Kidney (tissue), 13 donors: ENCODE measurements at regions not wholly inside any gene's neighbourhood (a gene's known extent, or its start where the extent isn't known, plus 50 kb on each side); places are given as distances from the start of the nearest gene placed in this dataset.

ENCODE experiments used
- DNase-seq, 5 donors: peaks; one replicate each; pipeline ENCODE4 v3.0.0-alpha.2; 2013 to 2020
- FAIRE-seq: peaks from 2 replicates; lab custom pipeline; 2012; peaks lifted over from hg19 to GRCh38; lab: Jason Lieb, UNC
- H3K27ac ChIP-seq, 2 donors: one replicate each; pipeline ENCODE4 v1.7.0; 2013; ENCODE audit warnings: low read depth in 2 of 2, low read length in 2 of 2, inconsistent platforms in 1 of 2
- H3K27me3 ChIP-seq: one replicate; pipeline ENCODE4 v1.7.1; 2013; ENCODE audit warnings: low read length, inconsistent platforms; ENCODE audit not compliant: control insufficient read depth, insufficient read depth
- H3K36me3 ChIP-seq, 3 donors: one replicate each; pipeline versions ENCODE4 v1.7.0 to v1.7.1; 2013; ENCODE audit warnings: low read length in 3 of 3, control low read depth in 1 of 3, inconsistent platforms in 1 of 3; ENCODE audit not compliant: insufficient read depth in 3 of 3, control insufficient read depth in 2 of 3
- H3K4me1 ChIP-seq, 3 donors: one replicate each; pipeline versions ENCODE4 v1.7.0 to v1.7.1; 2013; ENCODE audit warnings: low read length in 3 of 3, inconsistent platforms in 1 of 3, low read depth in 1 of 3; ENCODE audit not compliant: control insufficient read depth in 2 of 3, insufficient read depth in 2 of 3
- H3K4me3 ChIP-seq, 3 donors: one replicate each; pipeline versions ENCODE4 v1.7.0 to v1.8.1; 2013; ENCODE audit warnings: low read length in 3 of 3, control low read depth in 1 of 3, inconsistent platforms in 1 of 3
- H3K9ac ChIP-seq, 3 donors: one replicate each; pipeline versions ENCODE4 v1.7.0 to v1.7.1; 2013; ENCODE audit warnings: low read length in 3 of 3, control low read depth in 1 of 3, inconsistent platforms in 1 of 3
- H3K9me3 ChIP-seq, 3 donors: one replicate each; pipeline versions ENCODE4 v1.7.0 to v1.7.1; 2013; ENCODE audit warnings: low read length in 3 of 3, control low read depth in 1 of 3, inconsistent platforms in 1 of 3; ENCODE audit not compliant: control insufficient read depth in 2 of 3, insufficient read depth in 1 of 3
- CTCF ChIP-seq: IDR thresholded peaks from 3 replicates; pipeline ENCODE4 v1.5.1; 2012; ENCODE audit warnings: mild to moderate bottlenecking, moderate library complexity, borderline replicate concordance; ENCODE audit not compliant: insufficient read depth; ENCODE audit errors: extremely low read depth
- intact Hi-C: fragments of 100-400 bp; cut with DNase I; formaldehyde crosslinking; loops from one replicate; pipeline ENCODE4 v1.11.1; 2022
- donor health status: control.
- donor health status: control.
- donor health status: control.
- donor health status: control.
- donor health status: control.
- donor health status: DM: yes; HTN: yes; CAD: no.
- donor health status: Normal renal cell carcinoma (clear cell type).

- no peak for TF ChIP-seq CTCF
- FAIRE-seq (no peak), DNase-seq (no peak)
- intact Hi-C loops = no loop called here
- Histone ChIP-seq H3K9ac (no peak overlapping the region), H3K4me3 (no peak overlapping the region), H3K4me1 (no peaks in the 10 kb centered on the region), H3K27ac (no peak overlapping the region), H3K27me3 (no peaks in the 10 kb centered on the region), H3K36me3 (no peaks in the 10 kb centered on the region), H3K9me3 (no peaks in the 10 kb centered on the region)
These were observed 179.4 kb upstream of the SEMA3C start for GRCh38 chr7:81098213-81098612.

GRCh38 chr7:81094952-81095351, 176.1 kb upstream of the SEMA3C start:
- DNase-seq = no peak
- TF ChIP-seq CTCF = no peak
- H3K27ac ChIP-seq = no peak overlapping the region
- no peaks in the 10 kb centered on the region for H3K9me3 ChIP-seq
- no peaks in the 10 kb centered on the region for H3K36me3 ChIP-seq
- no peak for FAIRE-seq
- no peaks in the 10 kb centered on the region for H3K4me1 ChIP-seq
- no peak overlapping the region for H3K4me3 ChIP-seq
- H3K27me3 ChIP-seq = no peaks in the 10 kb centered on the region
- intact Hi-C loops = no loop called here
- H3K9ac ChIP-seq = no peak overlapping the region

GRCh38 chr7:81081616-81082015, 162.8 kb upstream of the SEMA3C start:
- Histone ChIP-seq H3K27me3 (no peaks in the 10 kb centered on the region), H3K36me3 (no peaks in the 10 kb centered on the region), H3K9me3 (no peaks in the 10 kb centered on the region), H3K4me3 (no peak overlapping the region), H3K9ac (no peak overlapping the region), H3K27ac (no peak overlapping the region), H3K4me1 (no peaks in the 10 kb centered on the region)
- DNase-seq (no peak), FAIRE-seq (no peak)
- no peak for TF ChIP-seq CTCF
- intact Hi-C loops = no loop called here

- H3K27me3 ChIP-seq = no peaks in the 10 kb centered on the region
- H3K9me3 ChIP-seq = no peaks in the 10 kb centered on the region
- FAIRE-seq (no peak), DNase-seq (no peak)
- H3K4me1 ChIP-seq = no peaks in the 10 kb centered on the region
- TF ChIP-seq CTCF = no peak
- no peak overlapping the region for H3K9ac ChIP-seq
- H3K27ac ChIP-seq = no peak overlapping the region
- H3K4me3 ChIP-seq = no peak overlapping the region
- H3K36me3 ChIP-seq = no peaks in the 10 kb centered on the region
- intact Hi-C loops = no loop called here
These were observed 161.7 kb upstream of the SEMA3C start for GRCh38 chr7:81080553-81080952.
